ENCODE measurements at regions not wholly inside any gene's neighbourhood (a gene's known extent, or its start where the extent isn't known, plus 50 kb on each side); places are given as distances from the start of the nearest gene placed in this dataset.

- no peak for ATAC-seq (replicated peaks in 6 of 8)
- Histone ChIP-seq H3K4me3 (no peak overlapping the region), H3K4me1 (replicated peaks in 1 of 2) (peaks cover 0 to 23% of the 10 kb centered on the region in 2 donors), H3K27ac (no peak overlapping the region)
- in situ Hi-C loops (cut with MboI; ENCODE audit: low pct_unique_long_range_greater_than_20kb in 2 of 9, low sequenced_read_pairs in 9 of 9, unreplicated experiment in 9 of 9): no loop called here
- WGBS, 10 experiments: 0 to 100% (median 82%) methylated on average over 1 of the region's 1 CpG; no CpG with 5 or more reads in 2 of the 10 experiments
Observed at GRCh38 chr1:4402032-4402431, 252.4 kb upstream of the AJAP1 start.

DNA sequence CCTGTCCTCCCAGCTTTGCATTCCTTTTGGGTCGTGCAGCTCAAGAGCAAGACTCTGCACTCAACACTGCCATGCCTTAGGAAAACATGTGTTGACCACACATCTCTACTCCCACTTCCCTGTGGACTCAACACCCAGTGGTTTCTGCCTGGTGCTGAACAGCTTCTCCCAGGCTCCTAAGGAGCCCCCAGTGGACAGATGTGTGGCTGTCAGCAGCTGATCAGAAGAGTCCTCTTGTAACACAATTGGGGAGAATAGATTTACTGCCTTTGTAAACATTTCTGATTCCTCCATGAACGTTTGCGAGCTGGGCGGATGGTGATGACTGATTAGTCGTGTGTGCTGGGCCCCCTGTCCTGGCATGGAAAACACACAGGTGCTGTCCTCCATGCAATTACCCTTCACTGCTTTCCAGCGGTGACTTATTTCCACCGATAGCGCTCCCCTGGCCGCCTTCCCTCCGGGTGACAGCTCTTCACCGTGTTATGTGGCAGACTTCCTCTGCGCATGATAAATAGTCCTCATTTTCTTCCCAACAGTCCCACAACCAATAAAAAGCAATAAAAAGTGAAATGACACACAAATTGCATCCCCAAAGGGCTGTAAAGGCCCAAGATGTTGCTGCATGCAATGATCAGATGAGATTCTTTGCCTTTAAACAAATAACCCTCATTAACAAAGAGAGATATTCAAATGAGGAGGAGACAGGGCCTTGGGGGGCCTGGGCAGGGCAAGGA is 249.4 kb upstream of the AJAP1 start:
- Histone ChIP-seq H3K27ac (no peak overlapping the region), H3K4me1 (replicated peaks in 1 of 2) (peaks cover 0 to 5% of the 10 kb centered on the region in 2 donors), H3K4me3 (no peak overlapping the region)
- in situ Hi-C loops (cut with MboI; ENCODE audit: low pct_unique_long_range_greater_than_20kb in 2 of 9, low sequenced_read_pairs in 9 of 9, unreplicated experiment in 9 of 9): no loop called here
- 6 to 100% (median 47%) methylated on average over 1 to 12 of the region's 12 CpGs; no CpG with 5 or more reads in 1 of the 10 experiments for WGBS, 10 experiments
- ATAC-seq (replicated peaks in 6 of 8): peak in 3 of 8 experiments; percentile 79 to 93 (median 92)

- WGBS, 10 experiments: 46 to 91% (median 77%) methylated on average over 2 to 16 of the region's 16 CpGs; no CpG with 5 or more reads in 4 of the 10 experiments
- in situ Hi-C loops (cut with MboI; ENCODE audit: low pct_unique_long_range_greater_than_20kb in 2 of 9, low sequenced_read_pairs in 9 of 9, unreplicated experiment in 9 of 9): no loop called here
- ATAC-seq (replicated peaks in 6 of 8): no peak
Observed at GRCh38 chr1:4407851-4408250, 246.6 kb upstream of the AJAP1 start.

DNA sequence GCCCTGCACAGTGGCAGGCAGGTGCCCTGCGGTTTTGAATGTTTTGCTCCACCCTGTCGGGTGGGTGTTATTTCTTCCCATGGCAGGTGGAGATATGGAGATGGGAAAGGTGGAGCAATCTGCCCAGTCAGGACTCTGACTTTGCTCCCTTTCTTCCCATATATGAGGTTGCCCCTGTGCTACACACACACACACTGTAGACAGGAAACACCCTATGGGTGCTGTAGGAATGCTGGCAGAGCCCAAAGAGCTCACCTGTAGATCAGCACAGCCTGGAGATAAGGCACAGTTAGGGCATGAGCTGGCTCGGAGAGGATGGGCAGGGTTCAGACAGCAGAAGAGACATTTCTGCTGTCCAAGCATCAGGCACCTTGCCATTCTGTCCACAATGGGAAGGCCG is 246.0 kb upstream of the AJAP1 start:
- Histone ChIP-seq H3K27ac (no peak overlapping the region), H3K4me1 (replicated peaks in 1 of 2) (peaks cover 0 to 5% of the 10 kb centered on the region in 2 donors), H3K4me3 (no peak overlapping the region)
- WGBS, 10 experiments: 0 to 84% (median 73%) methylated on average over 1 to 4 of the region's 4 CpGs; no CpG with 5 or more reads in 4 of the 10 experiments
- ATAC-seq (replicated peaks in 6 of 8): no peak
- in situ Hi-C loops (cut with MboI; ENCODE audit: low pct_unique_long_range_greater_than_20kb in 2 of 9, low sequenced_read_pairs in 9 of 9, unreplicated experiment in 9 of 9): no loop called here

More at GRCh38 chr1:4407851-4408250, 246.6 kb upstream of the AJAP1 start:
- peaks cover 0 to 5% of the 10 kb centered on the region in 2 donors for H3K4me1 ChIP-seq (replicated peaks in 1 of 2)
- H3K4me3 ChIP-seq: no peak overlapping the region
- no peak overlapping the region for H3K27ac ChIP-seq

DNA sequence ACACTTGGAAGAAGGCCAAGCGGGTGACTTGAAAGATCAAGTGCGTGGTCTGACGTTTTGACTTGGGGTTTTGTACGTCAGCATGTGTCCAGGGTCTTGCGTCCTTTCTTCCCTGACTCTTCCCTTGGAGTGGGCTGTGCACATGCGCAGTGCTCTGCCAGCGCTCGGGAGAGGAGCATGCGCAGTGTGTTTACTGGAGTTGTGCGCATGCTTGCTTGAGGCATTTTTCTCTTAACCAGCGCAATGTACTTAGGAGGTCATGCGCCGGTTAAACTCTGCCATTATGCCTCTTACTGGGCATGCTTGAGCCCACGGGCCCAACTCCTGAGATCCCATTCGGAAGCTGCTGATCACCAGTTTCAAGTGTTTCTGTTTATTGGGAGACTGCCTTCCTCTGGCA is 242.5 kb upstream of the AJAP1 start:
- Histone ChIP-seq H3K4me3 (no peak overlapping the region), H3K4me1 (replicated peaks in 1 of 2) (peaks cover 0 to 9% of the 10 kb centered on the region in 2 donors), H3K27ac (no peak overlapping the region)
- in situ Hi-C loops (cut with MboI; ENCODE audit: low pct_unique_long_range_greater_than_20kb in 2 of 9, low sequenced_read_pairs in 9 of 9, unreplicated experiment in 9 of 9): no loop called here
- ATAC-seq (replicated peaks in 6 of 8): no peak
- WGBS, 10 experiments: 7 to 98% (median 87%) methylated on average over 2 to 13 of the region's 15 CpGs; no CpG with 5 or more reads in 3 of the 10 experiments

DNA sequence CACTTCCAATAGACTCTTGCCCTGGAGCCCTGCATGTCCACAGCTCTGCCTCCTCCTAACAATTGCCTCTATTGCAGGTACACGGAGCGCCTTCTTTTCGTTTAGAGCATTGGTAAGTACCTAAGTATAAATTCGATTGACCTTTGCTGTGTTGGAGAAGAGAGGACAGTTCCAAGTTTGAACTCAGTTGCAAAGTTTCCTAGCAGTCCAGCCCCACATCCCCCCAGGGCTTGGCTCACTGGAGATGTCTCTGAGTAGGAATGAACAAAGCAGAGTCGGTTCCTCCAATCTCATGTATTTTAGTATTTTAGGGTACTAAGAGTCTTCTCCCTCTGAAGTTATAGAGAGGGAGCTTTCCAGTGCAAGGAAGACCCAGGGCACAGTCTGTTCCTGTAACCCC is 238.9 kb upstream of the AJAP1 start:
- ATAC-seq (replicated peaks in 6 of 8): no peak
- peaks cover 0 to 14% of the 10 kb centered on the region in 2 donors for H3K4me1 ChIP-seq (replicated peaks in 1 of 2)
- no peak overlapping the region for H3K27ac ChIP-seq
- H3K4me3 ChIP-seq: no peak overlapping the region
- WGBS, 10 experiments: 46 to 100% (median 80%) methylated on average over 1 to 5 of the region's 5 CpGs; no CpG with 5 or more reads in 3 of the 10 experiments
- in situ Hi-C loops (cut with MboI; ENCODE audit: low pct_unique_long_range_greater_than_20kb in 2 of 9, low sequenced_read_pairs in 9 of 9, unreplicated experiment in 9 of 9): no loop called here

DNA sequence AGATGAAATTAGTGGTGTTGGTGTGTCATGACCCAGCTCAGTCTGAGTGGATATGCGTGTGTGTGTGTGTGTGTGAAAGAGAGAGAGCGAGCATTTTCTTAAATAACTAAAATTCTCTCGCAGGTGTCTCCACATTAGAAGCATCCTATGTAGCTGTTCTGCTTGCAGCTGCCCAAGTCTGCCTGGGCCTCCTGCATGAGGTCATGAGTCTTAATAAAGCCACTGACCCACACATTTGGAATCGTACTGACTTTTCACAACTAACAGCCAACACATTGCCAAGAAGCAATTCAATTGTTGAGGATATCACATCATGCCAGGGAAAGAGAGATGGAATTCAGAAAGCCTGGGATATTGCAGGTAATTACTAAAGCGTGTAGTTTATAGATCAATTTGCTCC is 238.2 kb upstream of the AJAP1 start:
- no peak overlapping the region for H3K4me3 ChIP-seq
- peak in 3 of 8 experiments; percentile 81 to 87 (median 83) for ATAC-seq (replicated peaks in 6 of 8)
- peaks cover 0 to 14% of the 10 kb centered on the region in 2 donors for H3K4me1 ChIP-seq (replicated peaks in 1 of 2)
- no peak overlapping the region for H3K27ac ChIP-seq
- 9 to 66% (median 35%) methylated on average over 1 to 5 of the region's 5 CpGs; no CpG with 5 or more reads in 4 of the 10 experiments for WGBS, 10 experiments
- in situ Hi-C loops (cut with MboI; ENCODE audit: low pct_unique_long_range_greater_than_20kb in 2 of 9, low sequenced_read_pairs in 9 of 9, unreplicated experiment in 9 of 9): no loop called here

DNA sequence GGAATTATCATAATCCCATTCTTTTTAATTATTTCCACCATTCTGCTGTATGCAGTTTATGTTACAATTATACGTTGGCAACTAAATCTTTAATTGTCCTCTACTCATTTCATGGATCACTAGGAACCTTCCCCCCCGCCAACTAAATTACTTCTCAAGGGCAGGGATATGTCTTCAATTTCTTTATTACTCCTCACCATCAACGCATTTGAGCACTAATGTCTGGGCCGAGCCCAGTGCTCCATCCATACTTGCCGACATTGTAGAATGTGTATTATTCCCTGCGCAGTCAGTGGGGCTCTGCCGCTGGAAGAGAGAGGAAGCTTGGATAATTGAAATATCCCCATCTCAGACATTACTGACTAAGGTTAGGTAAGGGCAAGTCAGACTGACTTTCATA is 236.4 kb upstream of the AJAP1 start:
- ATAC-seq (replicated peaks in 6 of 8): no peak
- peaks cover 0 to 27% of the 10 kb centered on the region in 2 donors for H3K4me1 ChIP-seq (replicated peaks in 1 of 2)
- WGBS, 10 experiments: 7 to 98% (median 75%) methylated on average over 1 to 7 of the region's 7 CpGs
- H3K27ac ChIP-seq: no peak overlapping the region
- in situ Hi-C loops (cut with MboI; ENCODE audit: low pct_unique_long_range_greater_than_20kb in 2 of 9, low sequenced_read_pairs in 9 of 9, unreplicated experiment in 9 of 9): no loop called here
- H3K4me3 ChIP-seq: no peak overlapping the region

DNA sequence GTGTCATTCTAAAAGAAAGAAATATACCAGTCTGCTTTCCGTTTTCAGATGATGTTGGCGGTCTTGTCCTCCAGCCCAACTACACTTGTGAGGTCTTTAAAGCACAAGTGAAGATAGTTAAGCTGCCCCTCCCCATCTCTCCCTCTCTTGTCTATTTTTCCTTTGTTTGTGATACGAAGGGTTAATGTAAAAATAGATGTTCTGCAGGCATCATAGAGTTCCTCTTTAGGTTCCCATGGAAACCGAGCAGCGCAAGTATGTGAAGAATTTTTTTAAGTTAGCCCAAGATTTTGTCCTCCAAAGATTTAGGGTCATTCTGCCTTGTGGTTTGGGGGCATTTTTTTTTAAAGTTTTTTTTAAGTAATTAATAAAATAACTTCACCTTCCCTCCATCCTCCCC is 232.4 kb upstream of the AJAP1 start:
- WGBS, 10 experiments: 0 to 53% (median 36%) methylated on average over 2 to 5 of the region's 5 CpGs
- no peak overlapping the region for H3K4me3 ChIP-seq
- in situ Hi-C loops (cut with MboI; ENCODE audit: low pct_unique_long_range_greater_than_20kb in 2 of 9, low sequenced_read_pairs in 9 of 9, unreplicated experiment in 9 of 9): no loop called here
- ATAC-seq (replicated peaks in 6 of 8): no peak
- H3K27ac ChIP-seq: no peak overlapping the region
- peaks cover 0 to 32% of the 10 kb centered on the region in 2 donors for H3K4me1 ChIP-seq (replicated peaks in 1 of 2)

- Histone ChIP-seq H3K27ac (no peak overlapping the region), H3K4me1 (replicated peaks in 1 of 2) (peaks cover 0 to 29% of the 10 kb centered on the region in 2 donors), H3K4me3 (no peak overlapping the region)
- 0 to 54% (median 33%) methylated on average over 1 to 14 of the region's 18 CpGs for WGBS, 10 experiments
- ATAC-seq (replicated peaks in 6 of 8): peak in 1 of 8 experiments; percentile 6
- in situ Hi-C loops (cut with MboI; ENCODE audit: low pct_unique_long_range_greater_than_20kb in 2 of 9, low sequenced_read_pairs in 9 of 9, unreplicated experiment in 9 of 9): no loop called here
Observed at GRCh38 chr1:4422504-4423289, 231.7 kb upstream of the AJAP1 start.

- Histone ChIP-seq H3K4me1 (replicated peaks in 1 of 2) (peaks cover 0 to 26% of the 10 kb centered on the region in 2 donors), H3K27ac (no peak overlapping the region), H3K4me3 (no peak overlapping the region)
- 0 to 89% (median 57%) methylated on average over 1 to 8 of the region's 8 CpGs; no CpG with 5 or more reads in 2 of the 10 experiments for WGBS, 10 experiments
- in situ Hi-C loops (cut with MboI; ENCODE audit: low pct_unique_long_range_greater_than_20kb in 2 of 9, low sequenced_read_pairs in 9 of 9, unreplicated experiment in 9 of 9): no loop called here
- no peak for ATAC-seq (replicated peaks in 6 of 8)
Observed at GRCh38 chr1:4424254-4424653, 230.2 kb upstream of the AJAP1 start.

- no peak for ATAC-seq (replicated peaks in 6 of 8)
- in situ Hi-C loops (cut with MboI; ENCODE audit: low pct_unique_long_range_greater_than_20kb in 2 of 9, low sequenced_read_pairs in 9 of 9, unreplicated experiment in 9 of 9): no loop called here
- H3K4me3 ChIP-seq: no peak overlapping the region
- no peak overlapping the region for H3K27ac ChIP-seq
- H3K4me1 ChIP-seq (replicated peaks in 1 of 2): peaks cover 0 to 26% of the 10 kb centered on the region in 2 donors
- 40 to 100% (median 79%) methylated on average over 1 to 9 of the region's 10 CpGs; no CpG with 5 or more reads in 3 of the 10 experiments for WGBS, 10 experiments
Observed at GRCh38 chr1:4424766-4425165, 229.6 kb upstream of the AJAP1 start.

GRCh38 chr1:4425892-4426291 is 228.5 kb upstream of the AJAP1 start:
- peaks cover 0 to 26% of the 10 kb centered on the region in 2 donors for H3K4me1 ChIP-seq (replicated peaks in 1 of 2)
- peak overlapping the region in 1 of 2 donors; percentile 1 for H3K27ac ChIP-seq
- no peak overlapping the region for H3K4me3 ChIP-seq
- 20% methylated on average over 1 of the region's 11 CpGs; no CpG with 5 or more reads in 9 of the 10 experiments for WGBS, 10 experiments
- ATAC-seq (replicated peaks in 6 of 8): peak in 4 of 8 experiments; percentile 38 to 91 (median 90)
- in situ Hi-C loops (cut with MboI; ENCODE audit: low pct_unique_long_range_greater_than_20kb in 2 of 9, low sequenced_read_pairs in 9 of 9, unreplicated experiment in 9 of 9): no loop called here

Measured in motor neuron (in vitro differentiated cells).